Stimulated activated naive B cell treated with anti-CD40 and anti-IgM and Interleukin-4, amounts not matched to agents 10 μg/mL and 1 μg/mL and 100 μg/mL, for 72 hours (primary cell): ENCODE measurements at regions not wholly inside any gene's neighbourhood (a gene's known extent, or its start where the extent isn't known, plus 50 kb on each side); places are given as distances from the start of the nearest gene placed in this dataset.

ENCODE experiments used
- ATAC-seq, 2 donors: fragments of 150-1000 bp; cut with Tn5 transposase; replicated peaks; 2 replicates each; pipeline ENCODE4 v1.10.0; 2021; ENCODE audit warnings: moderate library complexity in 1 of 2
- DNase-seq: peaks from one replicate; pipeline ENCODE4 v3.0.0; 2021
- H3K27ac Mint-ChIP-seq: one replicate; pipeline ENCODE4 v1.8.0; 2022; ENCODE audit warnings: mild to moderate bottlenecking, mixed read lengths
- H3K27me3 Mint-ChIP-seq, 2 donors: one replicate each; pipeline ENCODE4 v1.8.0; 2022; ENCODE audit warnings: mixed read lengths in 2 of 2
- H3K36me3 Mint-ChIP-seq, 2 donors: one replicate each; pipeline ENCODE4 v1.8.0; 2022; ENCODE audit warnings: mixed read lengths in 2 of 2, mild to moderate bottlenecking in 1 of 2
- H3K4me1 Mint-ChIP-seq, 2 donors: one replicate each; pipeline ENCODE4 v1.8.0; 2022; ENCODE audit warnings: mixed read lengths in 2 of 2, mild to moderate bottlenecking in 1 of 2
- H3K4me3 Mint-ChIP-seq, 2 donors: one replicate each; pipeline ENCODE4 v1.8.0; 2022; ENCODE audit warnings: mild to moderate bottlenecking in 2 of 2, mixed read lengths in 2 of 2, moderate library complexity in 1 of 2
- H3K9me3 Mint-ChIP-seq, 2 donors: one replicate each; pipeline ENCODE4 v1.8.0; 2022; ENCODE audit warnings: mixed read lengths in 2 of 2, mild to moderate bottlenecking in 1 of 2

GRCh38 chr18:22682720-22683119 lies 250.4 kb upstream of the RBBP8 start:
- no peak for DNase-seq
- H3K4me1 Mint-ChIP-seq = no peaks in the 10 kb centered on the region
- ATAC-seq = no peak
- H3K27me3 Mint-ChIP-seq = peaks cover 5 to 14% of the 10 kb centered on the region in 2 donors
- H3K9me3 Mint-ChIP-seq = peaks cover 0 to 4% of the 10 kb centered on the region in 2 donors
- H3K27ac Mint-ChIP-seq = no peak overlapping the region
- H3K4me3 Mint-ChIP-seq = no peak overlapping the region
- no peaks in the 10 kb centered on the region for H3K36me3 Mint-ChIP-seq

- DNase-seq = no peak
Measured at GRCh38 chr18:22683196-22683676, 249.9 kb upstream of the RBBP8 start.

GRCh38 chr18:22683786-22684185 lies 249.3 kb upstream of the RBBP8 start:
- ATAC-seq (no peak), DNase-seq (no peak)
- no peaks in the 10 kb centered on the region for H3K4me1 Mint-ChIP-seq
- H3K4me3 Mint-ChIP-seq = no peak overlapping the region
- H3K9me3 Mint-ChIP-seq = peaks cover 0 to 5% of the 10 kb centered on the region in 2 donors
- no peak overlapping the region for H3K27ac Mint-ChIP-seq
- H3K36me3 Mint-ChIP-seq = no peaks in the 10 kb centered on the region
- peaks cover 5 to 14% of the 10 kb centered on the region in 2 donors for H3K27me3 Mint-ChIP-seq

More at GRCh38 chr18:22683196-22683676, 249.9 kb upstream of the RBBP8 start:
- Mint-ChIP-seq H3K36me3 (no peaks in the 10 kb centered on the region), H3K27ac (no peak overlapping the region), H3K4me3 (no peak overlapping the region), H3K4me1 (no peaks in the 10 kb centered on the region), H3K27me3 (peaks cover 5 to 14% of the 10 kb centered on the region in 2 donors), H3K9me3 (peaks cover 0 to 5% of the 10 kb centered on the region in 2 donors)
- no peak for ATAC-seq

DNA sequence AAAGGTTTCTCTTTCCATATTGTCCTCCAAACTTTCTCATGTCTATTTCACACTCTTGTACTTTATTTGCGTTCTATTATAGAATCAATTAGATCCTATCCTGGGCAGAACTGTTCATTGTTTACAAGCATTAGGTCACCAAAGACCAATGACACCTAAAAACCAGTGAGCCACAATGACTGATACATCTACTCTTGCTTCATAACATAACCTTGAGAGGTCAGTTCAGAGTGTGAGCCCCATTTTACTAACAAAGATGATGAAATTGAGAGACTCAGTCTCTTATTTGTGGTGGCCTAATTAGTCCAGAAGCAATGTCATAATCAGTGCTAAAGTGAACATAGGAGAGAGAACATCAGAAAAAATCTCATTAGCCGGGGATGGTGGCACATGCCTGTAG lies 248.9 kb upstream of the RBBP8 start:
- no peaks in the 10 kb centered on the region for H3K36me3 Mint-ChIP-seq
- H3K27ac Mint-ChIP-seq = no peak overlapping the region
- peaks cover 5 to 14% of the 10 kb centered on the region in 2 donors for H3K27me3 Mint-ChIP-seq
- no peak overlapping the region for H3K4me3 Mint-ChIP-seq
- ATAC-seq = no peak
- H3K4me1 Mint-ChIP-seq = no peaks in the 10 kb centered on the region
- H3K9me3 Mint-ChIP-seq = peaks cover 0 to 5% of the 10 kb centered on the region in 2 donors
- DNase-seq = no peak

DNA sequence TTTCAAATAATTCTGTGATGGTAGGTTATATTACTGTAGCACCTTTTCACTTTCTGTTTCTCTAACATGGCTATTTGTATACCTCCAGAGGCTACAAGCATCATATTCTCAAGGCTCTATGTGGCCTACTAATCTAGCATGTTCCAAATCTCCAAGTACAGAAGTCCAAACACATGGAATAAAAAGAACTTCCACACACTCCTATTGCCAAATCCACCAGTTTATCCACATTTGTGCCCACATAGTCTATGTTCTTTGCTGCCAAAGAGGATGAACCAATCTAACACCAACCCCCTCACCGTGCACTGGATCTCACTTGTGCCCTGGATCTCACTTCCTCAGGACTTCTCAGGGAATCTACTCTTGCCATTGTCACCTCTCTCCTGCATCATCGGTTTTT lies 247.3 kb upstream of the RBBP8 start:
- Mint-ChIP-seq H3K4me3 (no peak overlapping the region), H3K36me3 (no peaks in the 10 kb centered on the region), H3K9me3 (peaks cover 0 to 5% of the 10 kb centered on the region in 2 donors), H3K27ac (no peak overlapping the region), H3K27me3 (peaks cover 5 to 14% of the 10 kb centered on the region in 2 donors), H3K4me1 (no peaks in the 10 kb centered on the region)
- DNase-seq = no peak
- ATAC-seq = no peak

DNA sequence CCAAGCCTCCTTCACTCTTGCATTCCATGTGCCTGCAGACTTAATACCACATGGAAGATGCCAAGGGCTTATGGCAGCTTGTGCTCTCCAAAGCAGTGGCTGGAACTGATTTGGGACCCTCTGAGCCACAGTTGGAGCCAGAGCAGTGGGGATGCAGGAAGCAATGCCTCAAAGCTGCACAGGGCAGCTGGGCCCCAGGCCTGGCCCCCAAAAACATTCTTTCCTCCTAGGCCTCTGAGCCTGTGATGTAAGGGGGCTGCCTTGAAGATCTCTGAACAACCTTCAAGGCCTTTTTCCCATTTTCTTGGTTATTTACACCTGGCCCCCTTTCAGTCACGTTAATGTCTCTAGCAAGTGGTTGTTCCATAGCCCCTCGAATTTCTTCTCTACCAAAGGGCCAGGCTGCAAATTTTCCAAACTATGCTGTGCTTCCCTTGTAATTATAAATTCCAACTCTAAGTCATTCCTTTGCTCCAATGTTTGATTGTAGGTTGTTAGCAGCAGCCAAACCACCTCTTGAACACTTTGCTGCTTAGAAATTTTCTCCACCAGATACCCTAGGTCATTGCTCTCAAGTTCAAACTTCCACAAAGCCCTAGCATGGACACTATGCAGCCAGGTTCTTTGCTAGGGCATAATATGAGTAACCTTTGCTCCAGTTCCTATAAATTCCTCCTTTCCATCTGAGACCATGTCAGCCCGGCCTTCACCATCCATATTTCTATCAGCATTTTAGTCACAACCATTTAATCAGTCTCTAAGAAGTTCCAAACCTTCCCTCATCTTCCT lies 245.0 kb upstream of the RBBP8 start:
- H3K4me3 Mint-ChIP-seq = no peak overlapping the region
- ATAC-seq (no peak), DNase-seq (no peak)
- peaks cover 0 to 5% of the 10 kb centered on the region in 2 donors for H3K9me3 Mint-ChIP-seq
- no peaks in the 10 kb centered on the region for H3K36me3 Mint-ChIP-seq
- H3K27ac Mint-ChIP-seq = no peak overlapping the region
- H3K4me1 Mint-ChIP-seq = no peaks in the 10 kb centered on the region
- peaks cover 0 to 7% of the 10 kb centered on the region in 2 donors for H3K27me3 Mint-ChIP-seq

DNA sequence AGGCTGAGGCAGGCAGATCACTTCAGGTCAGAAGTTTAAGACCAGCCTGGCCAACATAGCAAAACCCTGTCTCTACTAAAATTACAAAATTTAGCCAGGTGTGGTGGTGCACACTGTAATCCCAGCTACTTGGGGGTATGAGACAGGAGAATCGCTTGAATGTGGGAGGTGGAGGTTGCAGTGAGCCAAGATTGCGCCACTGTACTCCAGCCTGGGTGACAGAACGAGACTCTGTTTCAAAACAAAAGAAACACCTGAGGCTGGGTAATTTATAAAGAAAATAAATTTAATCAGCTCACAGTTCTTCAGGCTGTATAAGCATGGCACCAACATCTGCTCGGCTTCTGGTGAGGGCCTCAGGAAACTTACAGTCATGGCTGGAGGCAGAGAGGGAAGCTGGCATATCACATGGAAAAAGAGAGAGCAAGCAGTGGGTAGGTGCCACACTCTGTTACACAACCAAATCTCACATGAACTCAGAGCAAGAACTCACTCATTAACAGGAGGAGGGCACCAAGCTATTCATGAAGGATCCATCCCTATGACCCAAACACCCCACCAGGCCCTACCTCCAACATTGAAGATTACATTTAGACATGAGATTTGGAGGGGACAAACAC lies 244.1 kb upstream of the RBBP8 start:
- DNase-seq = no peak
- Mint-ChIP-seq H3K4me3 (no peak overlapping the region), H3K27me3 (peaks cover 0 to 5% of the 10 kb centered on the region in 2 donors), H3K9me3 (peaks cover 0 to 5% of the 10 kb centered on the region in 2 donors), H3K36me3 (no peaks in the 10 kb centered on the region), H3K27ac (no peak overlapping the region), H3K4me1 (no peaks in the 10 kb centered on the region)
- no peak for ATAC-seq

DNA sequence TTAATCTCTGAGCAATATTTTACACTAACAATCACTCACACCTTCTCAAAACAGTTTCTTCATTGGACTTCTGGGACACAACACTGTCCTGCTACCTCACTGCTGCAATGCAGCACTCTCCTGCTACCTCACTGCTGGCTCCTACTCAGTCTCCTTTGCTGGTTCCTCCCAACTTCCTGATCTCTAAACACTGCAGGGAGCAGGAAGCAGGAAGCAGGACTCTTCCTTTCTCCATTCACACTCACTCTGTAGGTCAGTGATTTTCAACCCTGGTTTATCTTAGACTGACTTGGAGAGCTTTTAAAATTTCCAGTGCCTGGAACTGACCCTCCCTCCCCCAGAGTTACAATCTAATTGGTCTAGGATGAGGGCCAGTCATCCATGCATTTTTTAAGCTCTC lies 243.4 kb upstream of the RBBP8 start:
- Mint-ChIP-seq H3K27me3 (peaks cover 0 to 4% of the 10 kb centered on the region in 2 donors), H3K4me1 (no peaks in the 10 kb centered on the region), H3K4me3 (no peak overlapping the region), H3K36me3 (no peaks in the 10 kb centered on the region), H3K9me3 (peaks cover 0 to 6% of the 10 kb centered on the region in 2 donors), H3K27ac (no peak overlapping the region)
- no peak for ATAC-seq
- no peak for DNase-seq

- no peak for ATAC-seq
- DNase-seq = no peak
- H3K27ac Mint-ChIP-seq = no peak overlapping the region
- peaks cover 0 to 4% of the 10 kb centered on the region in 2 donors for H3K27me3 Mint-ChIP-seq
- peaks cover 0 to 6% of the 10 kb centered on the region in 2 donors for H3K9me3 Mint-ChIP-seq
- no peak overlapping the region for H3K4me3 Mint-ChIP-seq
- no peaks in the 10 kb centered on the region for H3K4me1 Mint-ChIP-seq
- no peaks in the 10 kb centered on the region for H3K36me3 Mint-ChIP-seq
Measured at GRCh38 chr18:22690556-22690955, 242.6 kb upstream of the RBBP8 start.

DNA sequence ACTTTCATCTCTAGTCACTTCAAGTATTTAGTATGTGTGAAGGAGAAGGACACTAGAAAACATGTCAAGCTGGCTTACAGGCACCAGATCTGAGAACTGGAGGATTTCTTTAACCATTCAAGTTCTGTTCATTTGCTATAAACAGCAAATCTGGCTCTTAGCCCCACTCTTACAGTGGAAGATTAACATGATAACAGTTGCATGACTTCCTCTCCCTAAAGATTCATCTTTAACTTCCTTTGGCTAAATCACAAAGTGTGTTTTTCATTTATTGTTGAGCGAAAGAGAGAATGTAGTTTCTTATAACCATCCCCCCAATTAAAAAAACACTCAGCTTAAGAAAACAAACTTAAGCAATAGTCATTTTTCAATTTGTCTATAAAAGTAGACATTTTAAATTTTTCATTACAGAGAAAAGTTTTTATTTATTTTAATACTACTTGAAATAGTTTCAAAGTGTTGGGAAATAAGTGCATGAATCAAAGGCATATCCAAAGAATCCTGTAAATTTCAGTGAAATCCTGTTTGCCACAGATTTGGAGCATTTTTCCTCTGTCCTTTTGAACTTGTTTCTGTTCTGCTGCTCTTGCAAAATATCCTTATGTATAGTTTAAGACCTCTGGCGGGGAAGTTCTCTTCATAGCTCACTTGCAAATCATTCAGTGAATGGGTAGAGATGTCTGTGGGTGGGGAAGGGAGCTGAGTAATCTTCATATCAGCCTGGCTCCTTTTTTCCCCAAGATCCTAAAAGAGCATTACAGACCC lies 241.0 kb upstream of the RBBP8 start:
- peaks cover 0 to 4% of the 10 kb centered on the region in 2 donors for H3K9me3 Mint-ChIP-seq
- H3K27me3 Mint-ChIP-seq = peaks cover 0 to 14% of the 10 kb centered on the region in 2 donors
- no peak overlapping the region for H3K4me3 Mint-ChIP-seq
- H3K27ac Mint-ChIP-seq = no peak overlapping the region
- H3K4me1 Mint-ChIP-seq = no peaks in the 10 kb centered on the region
- DNase-seq (no peak), ATAC-seq (peak; percentile 31 to 53)
- H3K36me3 Mint-ChIP-seq = no peaks in the 10 kb centered on the region

- peaks cover 0 to 3% of the 10 kb centered on the region in 2 donors for H3K9me3 Mint-ChIP-seq
- DNase-seq = no peak
- H3K27ac Mint-ChIP-seq = no peak overlapping the region
- peaks cover 0 to 17% of the 10 kb centered on the region in 2 donors for H3K27me3 Mint-ChIP-seq
- no peaks in the 10 kb centered on the region for H3K4me1 Mint-ChIP-seq
- no peaks in the 10 kb centered on the region for H3K36me3 Mint-ChIP-seq
- H3K4me3 Mint-ChIP-seq = no peak overlapping the region
- ATAC-seq = no peak
Measured at GRCh38 chr18:22694954-22695353, 238.2 kb upstream of the RBBP8 start.

DNA sequence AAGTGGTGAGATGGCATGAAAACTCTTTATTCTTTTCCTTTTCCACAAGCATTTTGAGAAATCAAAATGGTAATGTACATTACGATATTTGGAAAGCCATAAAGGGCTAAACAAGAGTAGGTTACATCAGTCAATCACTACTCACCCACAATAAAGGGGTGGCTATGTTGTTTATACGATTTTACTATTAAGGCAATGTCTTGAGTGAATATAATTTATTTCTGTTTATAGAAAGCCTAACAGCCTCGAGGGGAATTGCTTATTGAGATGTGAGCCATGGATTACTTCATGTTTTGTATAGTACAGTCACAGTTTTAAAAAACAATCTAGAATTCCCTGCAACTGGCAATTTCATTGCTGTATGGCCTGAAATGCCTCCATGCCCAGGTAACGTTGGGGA lies 237.5 kb upstream of the RBBP8 start:
- Mint-ChIP-seq H3K27ac (no peak overlapping the region), H3K36me3 (no peaks in the 10 kb centered on the region), H3K9me3 (peaks cover 0 to 3% of the 10 kb centered on the region in 2 donors), H3K4me1 (no peaks in the 10 kb centered on the region), H3K4me3 (no peak overlapping the region), H3K27me3 (peaks cover 0 to 19% of the 10 kb centered on the region in 2 donors)
- no peak for ATAC-seq
- no peak for DNase-seq

- H3K4me3 Mint-ChIP-seq = no peak overlapping the region
- no peaks in the 10 kb centered on the region for H3K4me1 Mint-ChIP-seq
- H3K9me3 Mint-ChIP-seq = peaks cover 0 to 3% of the 10 kb centered on the region in 2 donors
- H3K36me3 Mint-ChIP-seq = no peaks in the 10 kb centered on the region
- no peak overlapping the region for H3K27ac Mint-ChIP-seq
- DNase-seq (no peak), ATAC-seq (no peak)
- H3K27me3 Mint-ChIP-seq = peaks cover 0 to 19% of the 10 kb centered on the region in 2 donors
Measured at GRCh38 chr18:22697561-22697960, 235.6 kb upstream of the RBBP8 start.

DNA sequence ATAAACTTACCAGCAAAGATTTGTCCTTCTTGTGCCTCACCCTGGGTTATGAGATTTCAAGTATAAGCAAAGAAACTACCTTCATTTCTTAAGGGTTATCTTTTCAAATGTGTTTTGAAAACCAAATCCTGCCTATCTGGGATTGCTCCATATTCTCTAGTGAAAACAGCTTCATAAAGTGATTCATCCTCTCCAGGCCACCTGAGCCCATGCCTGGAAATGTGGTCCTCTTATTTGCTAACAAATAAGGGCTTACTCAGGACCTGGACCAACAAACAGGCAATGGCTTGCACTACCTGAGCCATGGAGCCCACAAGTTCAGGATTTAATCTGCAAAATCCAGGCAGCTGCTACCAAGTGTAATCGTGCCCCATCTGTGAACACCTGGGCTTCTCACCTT lies 234.4 kb upstream of the RBBP8 start:
- H3K4me3 Mint-ChIP-seq = no peak overlapping the region
- no peaks in the 10 kb centered on the region for H3K4me1 Mint-ChIP-seq
- ATAC-seq (no peak), DNase-seq (no peak)
- H3K27me3 Mint-ChIP-seq = peaks cover 0 to 25% of the 10 kb centered on the region in 2 donors
- H3K27ac Mint-ChIP-seq = no peak overlapping the region
- H3K9me3 Mint-ChIP-seq = peaks cover 0 to 3% of the 10 kb centered on the region in 2 donors
- no peaks in the 10 kb centered on the region for H3K36me3 Mint-ChIP-seq
